ENCODE measurements at regions not wholly inside any gene's neighbourhood (a gene's known extent, or its start where the extent isn't known, plus 50 kb on each side); places are given as distances from the start of the nearest gene placed in this dataset.
A peak's percentile ranks its signal among the peaks of the same experiment; 100 is the strongest.

- DNase-seq (ENCODE audit: low read depth, low spot score) = no peak
These were observed 109.1 kb downstream of the LMO4 start for GRCh38 chr1:87437663-87438295.

GRCh38 chr1:87439821-87440220, 111.1 kb downstream of the LMO4 start:
- no peak for DNase-seq (ENCODE audit: low read depth, low spot score)

DNA sequence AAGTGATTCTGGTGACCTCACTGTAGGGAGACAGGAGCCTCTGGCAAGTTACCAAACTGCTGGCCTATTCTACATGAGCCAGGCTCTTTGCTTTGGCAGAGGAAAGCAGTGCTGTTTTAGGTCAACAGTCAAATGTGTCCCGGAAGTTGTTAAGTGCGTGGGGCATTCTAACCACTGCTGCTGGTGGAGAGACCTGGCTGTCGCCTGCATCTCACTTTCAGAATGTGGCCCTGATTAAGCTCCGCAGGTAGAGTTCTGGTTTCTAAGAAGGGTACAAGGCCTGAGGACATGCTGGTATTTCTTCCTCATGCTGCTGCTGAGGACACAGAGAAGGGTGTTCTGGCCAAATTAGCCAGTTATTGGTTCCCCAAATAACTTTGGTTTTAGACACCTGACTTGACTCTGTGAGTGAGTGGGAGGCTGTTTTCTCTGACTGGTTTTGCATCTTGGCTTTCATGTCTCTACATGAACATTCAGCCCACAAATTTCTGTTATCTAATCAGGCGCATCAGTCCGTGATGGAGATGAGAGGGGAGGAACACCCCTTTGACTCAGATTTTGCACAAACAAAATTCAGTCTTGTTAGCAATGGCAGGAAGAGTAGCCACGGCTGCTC, 120.8 kb downstream of the LMO4 start:
- no peak for DNase-seq (ENCODE audit: low read depth, low spot score)

GRCh38 chr1:87450136-87450535, 121.5 kb downstream of the LMO4 start:
- DNase-seq (ENCODE audit: low read depth, low spot score) = no peak

- no peak for DNase-seq (ENCODE audit: low read depth, low spot score)
These were observed 122.0 kb downstream of the LMO4 start for GRCh38 chr1:87450615-87451209.

DNA sequence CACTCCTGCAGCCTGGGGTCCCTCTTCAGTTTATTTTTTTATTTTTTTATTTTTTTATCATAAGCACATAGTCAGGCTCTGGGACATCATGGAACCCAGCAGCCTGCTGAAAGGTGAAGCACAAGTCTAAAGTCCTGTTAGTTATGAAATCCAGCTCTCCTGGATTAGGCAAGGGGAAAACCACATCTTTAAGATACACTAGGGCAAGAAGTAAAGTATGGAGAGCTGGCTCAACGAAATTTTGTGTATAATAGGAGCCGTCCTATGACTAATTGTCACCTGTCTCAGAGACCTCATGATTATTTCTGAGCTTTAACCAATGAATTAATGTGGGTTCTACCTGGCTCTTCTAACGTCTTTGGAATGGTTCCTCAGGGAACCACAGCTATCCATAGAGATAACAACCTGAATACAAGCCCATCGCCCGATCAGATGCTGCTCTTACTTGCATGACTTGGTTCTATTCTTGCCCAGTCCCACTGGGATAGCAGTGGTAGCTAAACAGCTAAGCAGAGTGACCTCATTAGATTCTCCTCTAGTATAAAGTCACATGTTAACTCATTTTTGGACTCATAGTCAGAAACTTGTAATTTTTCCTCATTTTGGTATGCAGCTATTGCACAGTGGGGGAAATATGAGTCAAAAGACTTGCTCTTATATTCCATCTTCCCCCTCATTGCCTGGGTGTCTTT, 122.7 kb downstream of the LMO4 start:
- no peak for DNase-seq (ENCODE audit: low read depth, low spot score)

DNA sequence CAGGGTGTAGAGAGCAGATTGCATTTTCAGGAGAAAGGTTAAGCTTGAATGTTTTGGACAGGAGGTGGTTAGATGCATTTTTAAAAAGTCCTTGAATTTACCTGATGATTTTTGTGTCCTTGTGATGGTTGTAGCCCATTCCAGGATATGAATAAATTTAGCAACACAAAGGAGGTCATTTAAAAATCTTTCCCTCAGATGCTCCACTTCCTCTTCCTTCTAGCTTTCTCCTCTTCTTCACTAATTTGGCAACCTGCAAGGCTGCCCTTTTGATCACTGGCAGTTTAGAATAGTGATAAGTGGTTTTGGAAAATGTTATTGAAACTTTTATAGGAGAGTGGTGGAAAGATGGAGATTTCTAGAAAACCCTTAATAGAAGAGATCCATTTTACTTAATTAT, 124.0 kb downstream of the LMO4 start:
- no peak for DNase-seq (ENCODE audit: low read depth, low spot score)

DNA sequence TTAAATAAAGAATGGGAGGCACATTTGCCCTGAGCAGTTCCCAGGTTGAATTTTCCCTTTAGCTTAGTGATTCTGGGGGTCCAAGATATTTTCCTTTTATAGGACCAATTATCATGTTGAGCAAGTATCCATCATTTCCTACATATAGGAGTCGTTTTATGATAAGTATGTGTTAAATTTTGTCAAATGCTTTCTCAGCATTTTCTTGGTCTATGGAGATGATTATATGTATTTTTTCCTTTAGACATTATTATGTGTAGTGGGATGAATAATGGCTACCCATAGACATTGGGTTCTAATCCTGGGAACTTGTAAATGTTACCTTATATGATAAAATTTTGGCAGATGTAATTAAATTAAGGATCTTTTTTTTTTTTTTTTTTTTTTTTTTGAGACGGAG, 128.7 kb downstream of the LMO4 start:
- DNase-seq (ENCODE audit: low read depth, low spot score) = no peak

- DNase-seq (ENCODE audit: low read depth, low spot score) = no peak
These were observed 134.2 kb downstream of the LMO4 start for GRCh38 chr1:87462894-87463293.

GRCh38 chr1:87464022-87464490, 135.4 kb downstream of the LMO4 start:
- no peak for DNase-seq (ENCODE audit: low read depth, low spot score)

DNA sequence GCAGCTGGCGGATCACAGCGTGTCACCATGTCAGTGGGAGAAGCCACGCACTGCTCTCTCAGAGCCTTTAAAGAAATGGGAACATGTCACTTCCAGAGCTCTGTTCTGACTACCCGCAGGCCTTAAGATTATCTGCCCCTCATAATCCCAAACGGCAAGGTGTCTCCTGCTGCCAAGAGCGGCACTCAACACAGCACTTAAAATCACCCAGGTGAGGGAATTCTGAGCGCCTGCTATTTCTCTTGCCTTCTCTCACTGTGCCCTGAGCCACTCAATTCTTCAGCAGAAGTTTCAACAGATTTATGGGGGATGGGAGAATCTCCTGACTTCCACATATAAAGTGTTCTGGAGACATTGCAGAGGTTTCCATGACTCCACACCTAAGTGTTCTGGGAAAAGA, 137.9 kb downstream of the LMO4 start:
- no peak for DNase-seq (ENCODE audit: low read depth, low spot score)

GRCh38 chr1:87472716-87473115, 144.0 kb downstream of the LMO4 start:
- DNase-seq (ENCODE audit: low read depth, low spot score) = no peak

GRCh38 chr1:87473203-87473661, 144.6 kb downstream of the LMO4 start:
- DNase-seq (ENCODE audit: low read depth, low spot score) = no peak

- DNase-seq (ENCODE audit: low read depth, low spot score) = no peak
These were observed 145.4 kb downstream of the LMO4 start for GRCh38 chr1:87474098-87474497.

DNA sequence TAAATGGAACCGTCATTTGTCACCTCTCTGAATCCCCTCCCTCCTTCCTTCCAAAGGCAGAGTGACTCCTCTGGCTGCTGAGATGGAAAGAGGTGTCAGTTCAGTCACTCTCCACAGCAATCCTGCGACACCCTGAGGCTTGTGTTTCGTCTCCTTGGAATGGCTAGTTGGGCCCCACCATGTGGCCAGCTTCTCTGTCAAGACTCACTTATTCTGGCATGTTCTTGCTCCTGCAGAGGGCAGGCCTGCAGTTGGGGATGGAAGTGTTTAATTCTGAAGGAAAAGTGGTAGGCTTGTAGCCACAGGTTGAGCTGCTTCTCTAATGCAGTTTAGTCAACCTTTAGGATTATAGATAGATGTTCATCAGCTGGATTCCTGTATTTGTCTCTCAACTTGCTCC, 149.6 kb downstream of the LMO4 start:
- peak; percentile 33 for DNase-seq (ENCODE audit: low read depth, low spot score)

GRCh38 chr1:87495147-87495546, 166.5 kb downstream of the LMO4 start:
- DNase-seq (ENCODE audit: low read depth, low spot score) = no peak

DNA sequence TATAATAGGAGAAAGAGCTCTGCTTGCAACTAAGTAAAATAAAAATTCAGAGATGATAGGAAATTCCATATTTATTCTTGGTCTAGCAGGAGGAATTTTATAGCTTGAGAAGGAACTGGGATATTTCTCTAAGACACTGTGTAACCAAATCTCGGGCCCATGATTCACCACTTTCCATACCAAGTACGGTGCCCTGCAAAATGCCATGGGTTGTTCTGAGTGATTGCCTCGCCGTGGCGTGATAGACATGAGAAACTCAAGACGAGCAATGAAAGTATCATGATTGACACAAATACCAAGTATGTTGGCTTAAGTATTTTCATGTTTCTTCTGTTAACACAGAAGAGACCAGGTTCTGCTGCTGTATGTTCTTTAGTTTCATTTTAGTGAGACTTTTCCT, 167.2 kb downstream of the LMO4 start:
- DNase-seq (ENCODE audit: low read depth, low spot score) = no peak

- no peak for DNase-seq (ENCODE audit: low read depth, low spot score)
These were observed 168.9 kb downstream of the LMO4 start for GRCh38 chr1:87497380-87498203.

- DNase-seq (ENCODE audit: low read depth, low spot score) = no peak
These were observed 173.1 kb downstream of the LMO4 start for GRCh38 chr1:87501738-87502137.

DNA sequence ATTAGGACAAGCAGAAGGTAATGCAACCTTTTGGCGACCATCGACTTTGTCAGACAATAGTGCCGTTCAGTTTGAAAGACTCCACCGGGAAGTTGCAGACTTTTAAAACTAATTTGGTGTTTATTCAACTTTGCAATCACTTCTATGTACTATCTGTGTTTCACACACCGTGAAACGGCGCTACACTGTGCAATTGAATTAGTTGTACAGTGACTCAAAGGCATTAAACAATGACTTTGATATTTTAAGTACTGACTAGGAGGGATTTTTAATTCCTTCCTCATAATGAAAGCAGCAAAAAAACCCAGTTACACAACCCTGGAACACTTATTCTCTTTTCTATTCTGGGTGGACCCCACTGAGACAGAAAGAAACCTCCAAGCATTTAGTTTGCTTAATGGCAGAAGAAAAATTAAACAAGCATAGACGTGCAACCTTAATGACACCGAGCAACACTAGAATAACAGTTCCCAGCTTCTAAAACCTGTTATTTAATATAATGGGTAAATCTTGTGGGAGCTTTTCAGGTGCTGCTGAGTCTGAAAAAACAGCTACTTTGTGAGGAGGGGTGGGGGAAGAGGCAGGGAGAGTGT, 176.8 kb downstream of the LMO4 start:
- no peak for DNase-seq (ENCODE audit: low read depth, low spot score)

- no peak for DNase-seq (ENCODE audit: low read depth, low spot score)
These were observed 177.5 kb downstream of the LMO4 start for GRCh38 chr1:87506147-87506546.
